DOHH2 (cell line): ENCODE measurements at regions not wholly inside any gene's neighbourhood (a gene's known extent, or its start where the extent isn't known, plus 50 kb on each side); places are given as distances from the start of the nearest gene placed in this dataset.

Experiments
- CTCF ChIP-seq: fragments of 200-600 bp; sonication (generic); IDR thresholded peaks from one replicate; pipeline ENCODE4 v1.5.1; 2014; ENCODE audit warnings: antibody characterized with exemption, mild to moderate bottlenecking, low read depth, low read length; ENCODE audit not compliant: poor library complexity, severe bottlenecking
- EZH2phosphoT487 ChIP-seq: fragments of 200-600 bp; sonication (generic); IDR thresholded peaks from 2 replicates; pipeline ENCODE4 v1.6.1; 2017; ENCODE audit warnings: borderline replicate concordance, mild to moderate bottlenecking, antibody characterized with exemption, low read length, moderate library complexity, mixed read lengths

DNA sequence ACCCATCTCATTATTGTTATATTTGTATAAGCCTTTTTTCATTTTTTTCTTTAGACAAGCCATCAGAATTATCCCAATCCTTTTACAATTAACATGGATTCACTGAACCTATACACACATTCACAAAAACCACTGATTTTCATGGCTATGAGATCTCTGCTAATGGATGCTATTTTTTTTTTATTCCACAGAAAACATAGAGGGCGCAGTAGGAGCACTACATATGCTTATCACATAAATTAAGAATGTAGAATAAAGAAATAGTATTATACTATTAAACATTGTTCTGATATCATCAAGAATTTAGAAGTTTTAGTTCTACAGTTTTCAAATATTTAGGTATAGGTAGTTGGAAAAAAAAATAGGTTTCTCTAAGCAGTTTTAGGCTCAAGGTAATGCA, 1477.4 kb downstream of the ARAP2 start:
- no peak for TF ChIP-seq CTCF
- no peak for TF ChIP-seq EZH2phosphoT487
